ENCODE measurements at regions not wholly inside any gene's neighbourhood (a gene's known extent, or its start where the extent isn't known, plus 50 kb on each side); places are given as distances from the start of the nearest gene placed in this dataset.
"Not testable (repeated sequence)": the region's sequence is repeated elsewhere in the genome, so short reads cannot be mapped to it uniquely, and the experiment has no call there.

DNA sequence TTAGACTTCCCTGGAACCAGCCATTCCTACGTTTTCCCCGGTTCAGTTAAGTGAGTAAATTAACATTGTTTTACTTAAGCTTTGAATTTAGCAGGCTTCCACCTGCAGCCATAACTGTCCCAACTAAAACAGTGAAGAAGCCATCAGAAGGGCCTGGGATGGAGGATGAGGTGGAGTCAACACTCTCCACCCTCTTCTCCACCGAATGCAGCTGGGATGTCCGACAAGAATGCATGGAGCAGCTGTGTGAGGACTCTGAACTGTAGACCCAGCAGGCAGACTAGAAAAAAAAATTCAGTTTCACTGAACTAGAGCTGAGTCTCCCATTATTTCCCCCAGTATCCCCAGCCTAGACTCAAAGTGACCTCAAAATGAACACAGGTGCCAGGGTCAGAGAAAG is 114.8 kb downstream of the C16orf95 start:
- Histone ChIP-seq H3K4me1 (ENCODE audit: insufficient read depth, insufficient read length) (peaks cover 9% of the 10 kb centered on the region), H3K36me3 (ENCODE audit: insufficient read depth, insufficient read length, low read length) (no peaks in the 10 kb centered on the region), H3K4me3 (ENCODE audit: insufficient read length, low read depth) (no peak overlapping the region), H3K9me3 (ENCODE audit: insufficient read depth, low read length) (no peaks in the 10 kb centered on the region), H3K9ac (ENCODE audit: insufficient read length, low read depth) (no peak overlapping the region), H3K27me3 (ENCODE audit: insufficient read depth, insufficient read length) (no peaks in the 10 kb centered on the region)
- no peak for DNase-seq (ENCODE audit: low read depth, low spot score)
- no peak for TF ChIP-seq ZNF274 (IDR thresholded peaks at IDR 0.05; ENCODE audit: low read depth, low read length)
- no peak for TF ChIP-seq SUZ12 (IDR thresholded peaks at IDR 0.05; ENCODE audit: extremely low read depth, insufficient read depth, insufficient read length)
- no peak for TF ChIP-seq YY1 (IDR thresholded peaks at IDR 0.05; ENCODE audit: insufficient read depth, insufficient read length)

DNA sequence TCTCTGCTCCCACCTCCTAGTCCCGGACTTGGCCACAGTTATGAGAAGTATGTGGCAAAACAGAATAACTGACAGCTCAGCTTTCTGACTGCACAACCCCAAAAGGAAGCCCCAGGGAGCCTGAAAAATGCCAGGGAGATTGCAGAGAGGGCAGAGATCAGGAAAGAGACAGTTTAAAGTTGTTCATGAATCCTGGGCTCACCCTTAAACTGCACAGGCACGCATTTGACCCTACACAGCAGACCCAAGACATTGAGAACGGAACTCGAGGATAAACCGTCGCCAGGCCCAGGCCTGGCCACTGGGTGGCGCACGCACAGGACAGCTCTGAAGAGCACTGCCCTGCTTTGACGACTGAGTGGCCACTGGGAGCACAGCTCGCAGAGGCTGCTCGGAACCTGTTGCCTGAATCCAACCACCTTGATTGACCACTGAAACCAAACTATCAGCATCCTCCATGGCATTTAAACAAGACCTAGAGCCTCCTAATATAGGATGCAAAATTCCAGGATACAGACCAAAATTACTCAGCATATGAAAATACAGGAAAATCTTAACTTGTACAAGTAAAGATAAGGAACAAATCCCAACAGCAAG is 114.0 kb downstream of the C16orf95 start:
- H3K9me3 ChIP-seq (ENCODE audit: insufficient read depth, low read length) = no peaks in the 10 kb centered on the region
- no peak overlapping the region for H3K4me3 ChIP-seq (ENCODE audit: insufficient read length, low read depth)
- peaks cover 8% of the 10 kb centered on the region for H3K4me1 ChIP-seq (ENCODE audit: insufficient read depth, insufficient read length)
- TF ChIP-seq YY1 (IDR thresholded peaks at IDR 0.05; ENCODE audit: insufficient read depth, insufficient read length) (no peak), ZNF274 (IDR thresholded peaks at IDR 0.05; ENCODE audit: low read depth, low read length) (no peak), SUZ12 (IDR thresholded peaks at IDR 0.05; ENCODE audit: extremely low read depth, insufficient read depth, insufficient read length) (no peak)
- DNase-seq (ENCODE audit: low read depth, low spot score) = peak; percentile 82
- no peak overlapping the region for H3K9ac ChIP-seq (ENCODE audit: insufficient read length, low read depth)
- H3K27me3 ChIP-seq (ENCODE audit: insufficient read depth, insufficient read length) = no peaks in the 10 kb centered on the region
- H3K36me3 ChIP-seq (ENCODE audit: insufficient read depth, insufficient read length, low read length) = no peaks in the 10 kb centered on the region

DNA sequence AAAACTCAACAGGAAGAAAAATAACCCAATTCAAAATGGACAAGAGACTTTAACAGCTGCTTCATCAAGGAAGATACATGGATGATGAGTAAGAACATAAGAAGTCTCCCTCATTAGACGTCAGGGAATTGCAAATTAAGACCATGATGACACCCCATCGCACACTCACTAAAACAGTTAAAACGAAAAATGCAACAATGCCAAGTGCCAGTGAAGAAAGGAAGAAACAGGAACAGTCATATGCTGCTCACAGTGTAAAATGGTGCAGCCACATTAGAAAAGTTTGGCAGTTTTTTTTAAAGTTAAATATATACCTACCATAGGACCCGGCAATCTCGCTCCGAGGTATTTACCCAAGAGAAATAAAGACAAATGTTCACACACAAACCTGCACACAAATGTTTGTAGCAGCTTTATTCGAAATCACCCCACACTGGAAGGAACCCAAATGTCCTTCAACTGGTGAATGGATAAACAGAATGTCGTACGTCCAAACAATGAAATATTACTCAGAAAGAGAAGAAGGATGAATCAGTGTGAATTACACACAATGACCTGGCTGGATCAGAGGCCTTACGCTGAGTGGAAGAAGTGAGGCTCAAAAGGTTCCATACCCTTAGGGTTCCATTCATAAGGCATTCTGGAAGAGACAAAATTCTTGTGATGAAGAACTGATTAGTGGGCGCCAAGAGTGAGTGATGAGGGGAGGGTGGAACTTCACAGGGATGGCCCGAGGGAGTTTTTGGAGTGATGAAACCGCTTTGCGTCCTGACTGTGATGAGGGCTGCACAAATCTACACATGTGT is 110.3 kb downstream of the C16orf95 start:
- no peaks in the 10 kb centered on the region for H3K9me3 ChIP-seq (ENCODE audit: insufficient read depth, low read length)
- H3K4me3 ChIP-seq (ENCODE audit: insufficient read length, low read depth) = no peak overlapping the region
- no peak overlapping the region for H3K9ac ChIP-seq (ENCODE audit: insufficient read length, low read depth)
- no peak for TF ChIP-seq ZNF274 (IDR thresholded peaks at IDR 0.05; ENCODE audit: low read depth, low read length)
- TF ChIP-seq YY1 (IDR thresholded peaks at IDR 0.05; ENCODE audit: insufficient read depth, insufficient read length) = no peak
- no peak for TF ChIP-seq SUZ12 (IDR thresholded peaks at IDR 0.05; ENCODE audit: extremely low read depth, insufficient read depth, insufficient read length)
- DNase-seq (ENCODE audit: low read depth, low spot score) = no peak
- H3K27me3 ChIP-seq (ENCODE audit: insufficient read depth, insufficient read length) = no peaks in the 10 kb centered on the region
- H3K4me1 ChIP-seq (ENCODE audit: insufficient read depth, insufficient read length) = no peaks in the 10 kb centered on the region
- H3K36me3 ChIP-seq (ENCODE audit: insufficient read depth, insufficient read length, low read length) = no peaks in the 10 kb centered on the region

DNA sequence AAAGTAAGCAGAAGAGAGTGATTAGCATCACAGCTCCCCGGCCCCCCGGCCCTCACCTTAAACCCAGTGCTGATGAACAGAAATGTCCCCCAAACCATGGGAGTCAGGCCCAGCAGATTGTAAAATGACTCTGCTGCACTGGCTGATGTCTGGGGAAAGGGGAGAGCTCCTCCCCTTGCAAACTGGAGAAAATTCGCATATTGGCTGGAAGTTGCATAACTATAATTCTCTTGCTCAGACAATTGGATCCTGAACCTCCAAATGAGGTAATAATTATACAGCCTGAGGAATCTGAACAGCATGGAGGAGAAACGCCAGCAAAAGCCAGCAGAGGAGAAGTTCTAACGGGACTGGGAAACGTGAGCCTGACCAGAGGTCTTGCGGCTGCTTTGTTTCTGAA is 109.7 kb downstream of the C16orf95 start:
- H3K27me3 ChIP-seq (ENCODE audit: insufficient read depth, insufficient read length) = no peaks in the 10 kb centered on the region
- DNase-seq (ENCODE audit: low read depth, low spot score) = no peak
- no peak overlapping the region for H3K4me3 ChIP-seq (ENCODE audit: insufficient read length, low read depth)
- no peaks in the 10 kb centered on the region for H3K4me1 ChIP-seq (ENCODE audit: insufficient read depth, insufficient read length)
- H3K36me3 ChIP-seq (ENCODE audit: insufficient read depth, insufficient read length, low read length) = no peaks in the 10 kb centered on the region
- TF ChIP-seq SUZ12 (IDR thresholded peaks at IDR 0.05; ENCODE audit: extremely low read depth, insufficient read depth, insufficient read length) = no peak
- no peak for TF ChIP-seq ZNF274 (IDR thresholded peaks at IDR 0.05; ENCODE audit: low read depth, low read length)
- no peak for TF ChIP-seq YY1 (IDR thresholded peaks at IDR 0.05; ENCODE audit: insufficient read depth, insufficient read length)
- H3K9me3 ChIP-seq (ENCODE audit: insufficient read depth, low read length) = no peaks in the 10 kb centered on the region
- H3K9ac ChIP-seq (ENCODE audit: insufficient read length, low read depth) = no peak overlapping the region

DNA sequence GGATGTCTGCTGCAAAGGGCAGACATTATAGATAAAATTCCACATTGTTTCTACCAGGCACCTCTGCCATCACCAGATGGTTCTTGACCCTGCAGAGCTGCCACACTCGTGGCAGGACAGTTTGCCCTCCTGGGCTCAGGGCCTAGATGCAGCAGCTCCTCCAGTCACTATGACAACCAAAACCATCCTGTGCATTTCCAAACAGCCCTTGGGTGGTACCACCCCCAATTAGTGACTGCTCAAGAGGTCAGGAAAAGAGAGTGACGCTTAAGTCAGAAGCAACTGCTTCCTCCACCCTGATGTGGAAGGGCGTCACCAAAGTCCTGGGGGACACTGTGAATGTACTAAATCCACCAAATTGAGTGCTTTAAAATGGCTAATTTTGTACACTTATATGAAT is 109.2 kb downstream of the C16orf95 start:
- TF ChIP-seq SUZ12 (IDR thresholded peaks at IDR 0.05; ENCODE audit: extremely low read depth, insufficient read depth, insufficient read length) = no peak
- no peak for TF ChIP-seq YY1 (IDR thresholded peaks at IDR 0.05; ENCODE audit: insufficient read depth, insufficient read length)
- no peak for TF ChIP-seq ZNF274 (IDR thresholded peaks at IDR 0.05; ENCODE audit: low read depth, low read length)
- H3K4me1 ChIP-seq (ENCODE audit: insufficient read depth, insufficient read length) = no peaks in the 10 kb centered on the region
- H3K4me3 ChIP-seq (ENCODE audit: insufficient read length, low read depth) = no peak overlapping the region
- H3K36me3 ChIP-seq (ENCODE audit: insufficient read depth, insufficient read length, low read length) = no peaks in the 10 kb centered on the region
- H3K9me3 ChIP-seq (ENCODE audit: insufficient read depth, low read length) = no peaks in the 10 kb centered on the region
- no peak overlapping the region for H3K9ac ChIP-seq (ENCODE audit: insufficient read length, low read depth)
- no peaks in the 10 kb centered on the region for H3K27me3 ChIP-seq (ENCODE audit: insufficient read depth, insufficient read length)
- DNase-seq (ENCODE audit: low read depth, low spot score) = no peak

DNA sequence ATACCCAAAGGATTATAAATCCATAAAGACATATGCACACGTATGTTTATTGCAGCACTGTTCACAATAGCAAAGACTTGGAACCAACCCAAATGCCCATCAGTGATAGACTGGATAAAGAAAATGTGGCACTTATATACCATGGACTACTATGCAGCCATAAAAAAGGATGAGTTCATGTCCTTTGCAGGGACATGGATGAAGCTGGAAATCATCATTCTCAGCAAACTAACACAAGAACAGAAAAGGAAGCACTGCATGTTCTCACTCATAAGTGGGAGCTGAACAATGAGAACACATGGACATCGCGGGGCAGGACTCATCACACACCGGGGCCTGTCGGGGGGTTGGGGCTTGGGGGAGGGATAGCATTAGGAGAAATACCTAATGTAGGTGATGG is 108.2 kb downstream of the C16orf95 start:
- H3K27me3 ChIP-seq (ENCODE audit: insufficient read depth, insufficient read length); H3K9ac ChIP-seq (ENCODE audit: insufficient read length, low read depth); H3K9me3 ChIP-seq (ENCODE audit: insufficient read depth, low read length); H3K4me1 ChIP-seq (ENCODE audit: insufficient read depth, insufficient read length); DNase-seq (ENCODE audit: low read depth, low spot score); H3K4me3 ChIP-seq (ENCODE audit: insufficient read length, low read depth); H3K36me3 ChIP-seq (ENCODE audit: insufficient read depth, insufficient read length, low read length): not testable (repeated sequence)

DNA sequence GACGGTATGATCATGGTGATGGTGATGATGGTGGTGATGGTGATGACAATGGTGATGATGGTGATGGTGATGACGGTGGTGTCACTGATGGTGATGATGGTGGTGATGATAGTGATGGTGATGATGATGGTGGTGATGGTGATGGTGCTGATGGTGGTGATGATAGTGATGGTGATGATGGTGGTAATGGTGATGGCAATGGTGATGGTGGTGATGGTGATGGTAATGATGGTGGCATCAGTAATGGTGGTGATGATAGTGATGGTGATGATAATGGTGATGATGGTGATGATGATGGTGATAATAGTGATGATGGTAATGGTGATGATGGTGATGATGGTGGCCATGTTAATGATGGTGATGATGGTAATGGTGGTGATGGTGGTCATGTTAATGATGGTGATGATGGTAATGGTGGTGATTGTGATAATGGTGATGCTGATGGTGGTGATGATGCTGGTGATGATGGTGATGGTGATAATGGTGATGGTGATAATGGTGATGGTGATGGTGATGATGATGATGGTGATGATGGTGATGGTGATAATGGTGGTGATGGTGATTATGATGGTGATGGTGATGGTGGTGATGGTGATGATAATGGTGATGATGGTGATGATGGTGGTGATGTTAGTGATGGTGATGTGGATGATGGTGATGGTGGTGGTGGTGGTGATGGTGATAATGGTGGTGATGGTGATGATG is 107.2 kb downstream of the C16orf95 start:
- Histone ChIP-seq H3K9ac (ENCODE audit: insufficient read length, low read depth) (no peak overlapping the region), H3K9me3 (ENCODE audit: insufficient read depth, low read length) (peaks cover 14% of the 10 kb centered on the region; the same call in 1 of the 2 replicates), H3K27me3 (ENCODE audit: insufficient read depth, insufficient read length) (no peaks in the 10 kb centered on the region), H3K4me3 (ENCODE audit: insufficient read length, low read depth) (no peak overlapping the region), H3K4me1 (ENCODE audit: insufficient read depth, insufficient read length) (no peaks in the 10 kb centered on the region), H3K36me3 (ENCODE audit: insufficient read depth, insufficient read length, low read length) (no peaks in the 10 kb centered on the region)
- no peak for DNase-seq (ENCODE audit: low read depth, low spot score)
- no peak for TF ChIP-seq YY1 (IDR thresholded peaks at IDR 0.05; ENCODE audit: insufficient read depth, insufficient read length)
- TF ChIP-seq SUZ12 (IDR thresholded peaks at IDR 0.05; ENCODE audit: extremely low read depth, insufficient read depth, insufficient read length) = no peak
- no peak for TF ChIP-seq ZNF274 (IDR thresholded peaks at IDR 0.05; ENCODE audit: low read depth, low read length)
